BJ (cell line): ENCODE measurements at regions not wholly inside any gene's neighbourhood (a gene's known extent, or its start where the extent isn't known, plus 50 kb on each side); places are given as distances from the start of the nearest gene placed in this dataset.

Experiments used
- CTCF ChIA-PET: fragments of 350-600 bp; formaldehyde crosslinking; extraction: SDS; loops from one replicate; lab custom pipeline; 2021; ENCODE audit warnings: antibody characterized with exemption, inconsistent platforms; lab: Yijun Ruan, JAX
- POLR2A ChIA-PET: fragments of 300-600 bp; sonication (Branson Sonifier 250); formaldehyde crosslinking; extraction: SDS; loops from one replicate; lab custom pipeline; 2021; ENCODE audit warnings: antibody characterized with exemption; lab: Charles Lee
- DNase-seq: peaks from one replicate; pipeline ENCODE4 v3.0.0-alpha.2; 2011; ENCODE audit warnings: low read depth
- H3K27me3 ChIP-seq: 2 replicates; pipeline ENCODE4 v1.6.0; 2011; ENCODE audit warnings: low read length; ENCODE audit not compliant: control insufficient read depth, insufficient read depth
- H3K36me3 ChIP-seq: 2 replicates; pipeline ENCODE4 v1.5.1; 2011; ENCODE audit warnings: low read length; ENCODE audit not compliant: control insufficient read depth, insufficient read depth
- H3K4me3 ChIP-seq: 2 replicates; pipeline ENCODE4 v1.5.1; 2011; ENCODE audit warnings: low read depth, mild to moderate bottlenecking, control low read depth, low read length
- TF ChIP-seq, protein P1 (sequence below): IDR thresholded peaks from 2 replicates; pipeline ENCODE4 v1.5.1; 2011; ENCODE audit warnings: low read depth, mild to moderate bottlenecking, control low read depth, inconsistent platforms, low read length, moderate library complexity; ENCODE audit not compliant: insufficient read depth

DNA sequence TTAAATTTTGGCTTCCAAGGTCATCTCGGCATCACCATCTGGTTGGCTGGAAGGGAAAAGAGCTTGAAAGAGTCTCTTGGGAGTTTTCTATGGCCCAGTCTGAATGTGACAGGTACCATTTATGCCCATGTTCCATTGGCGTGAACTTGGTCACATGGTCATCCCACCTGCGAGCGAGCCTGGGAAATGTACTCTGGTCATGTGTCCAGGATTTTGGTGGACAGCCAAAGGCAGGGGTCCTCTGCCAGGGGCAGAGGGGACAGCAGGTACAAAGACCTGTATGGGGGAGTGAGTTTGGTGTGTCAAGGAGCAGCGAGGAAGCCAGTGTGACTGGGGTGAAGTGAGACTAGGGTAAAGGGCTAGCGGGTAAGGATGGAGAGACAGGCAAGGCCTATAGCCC lies 112.6 kb downstream of the CDC5L start:
- CTCF ChIA-PET: interaction anchor here (1.0 to 1.3 kb wide), 2 partner anchors 9 to 25 kb away, joined by 3 to 6 read pairs; no protein-coding TSS in a partner anchor
- Histone ChIP-seq H3K4me3 (no peak overlapping the region), H3K36me3 (no peaks in the 10 kb centered on the region), H3K27me3 (peaks cover 6% of the 10 kb centered on the region)
- TF ChIP-seq, protein P1, sequence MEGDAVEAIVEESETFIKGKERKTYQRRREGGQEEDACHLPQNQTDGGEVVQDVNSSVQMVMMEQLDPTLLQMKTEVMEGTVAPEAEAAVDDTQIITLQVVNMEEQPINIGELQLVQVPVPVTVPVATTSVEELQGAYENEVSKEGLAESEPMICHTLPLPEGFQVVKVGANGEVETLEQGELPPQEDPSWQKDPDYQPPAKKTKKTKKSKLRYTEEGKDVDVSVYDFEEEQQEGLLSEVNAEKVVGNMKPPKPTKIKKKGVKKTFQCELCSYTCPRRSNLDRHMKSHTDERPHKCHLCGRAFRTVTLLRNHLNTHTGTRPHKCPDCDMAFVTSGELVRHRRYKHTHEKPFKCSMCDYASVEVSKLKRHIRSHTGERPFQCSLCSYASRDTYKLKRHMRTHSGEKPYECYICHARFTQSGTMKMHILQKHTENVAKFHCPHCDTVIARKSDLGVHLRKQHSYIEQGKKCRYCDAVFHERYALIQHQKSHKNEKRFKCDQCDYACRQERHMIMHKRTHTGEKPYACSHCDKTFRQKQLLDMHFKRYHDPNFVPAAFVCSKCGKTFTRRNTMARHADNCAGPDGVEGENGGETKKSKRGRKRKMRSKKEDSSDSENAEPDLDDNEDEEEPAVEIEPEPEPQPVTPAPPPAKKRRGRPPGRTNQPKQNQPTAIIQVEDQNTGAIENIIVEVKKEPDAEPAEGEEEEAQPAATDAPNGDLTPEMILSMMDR: no peak
- POLR2A ChIA-PET: no interaction called here
- no peak for DNase-seq

DNA sequence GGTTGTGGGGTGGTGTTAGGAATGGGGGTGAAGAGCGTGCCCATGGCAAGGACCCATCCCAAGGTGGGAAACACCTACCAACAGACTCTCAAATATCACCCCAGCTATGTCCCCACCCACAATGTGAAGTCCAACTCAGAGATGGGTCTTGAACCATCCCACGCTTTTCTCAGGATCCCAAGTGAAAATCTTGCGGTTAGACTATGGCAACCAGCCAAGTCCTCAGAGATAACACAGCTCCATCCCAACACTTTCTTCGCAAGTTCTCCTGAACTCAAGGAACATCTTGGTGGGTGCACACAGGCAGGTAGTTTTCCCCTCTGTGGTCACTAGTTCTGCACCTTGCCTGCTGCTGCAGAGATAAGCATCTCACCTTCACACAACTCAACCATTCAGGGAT lies 116.0 kb downstream of the CDC5L start:
- TF ChIP-seq, protein P1: no peak
- Histone ChIP-seq H3K27me3 (peaks cover 12% of the 10 kb centered on the region), H3K4me3 (no peak overlapping the region), H3K36me3 (no peaks in the 10 kb centered on the region)
- ChIA-PET POLR2A (no interaction called here), CTCF (interaction anchor here (1.5 kb wide), 2 partner anchors 9 to 28 kb away, joined by 4 to 5 read pairs; no protein-coding TSS in a partner anchor)
- no peak for DNase-seq

DNA sequence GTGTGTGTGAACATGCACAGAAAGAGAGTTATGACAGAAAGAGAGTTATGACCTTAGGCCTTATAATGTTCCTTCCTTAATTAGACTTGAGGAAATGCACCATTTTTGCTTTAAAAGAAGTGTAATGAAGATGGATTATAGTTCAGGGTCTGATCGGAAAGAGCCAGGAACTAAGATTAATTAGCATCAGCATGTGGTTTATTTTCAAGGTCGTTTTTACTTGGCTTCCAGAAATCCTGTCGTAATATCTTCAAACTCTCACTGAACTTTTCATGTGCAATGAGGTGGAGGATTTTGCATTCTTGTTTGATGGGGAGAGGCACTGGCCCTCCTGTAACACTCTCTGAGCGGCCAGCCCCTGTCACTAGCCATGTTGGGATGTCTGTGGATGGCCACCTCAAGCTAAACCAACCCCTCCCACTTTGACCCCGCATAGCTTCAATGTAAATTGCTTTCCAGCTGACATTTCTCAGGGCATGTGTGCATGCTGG lies 116.8 kb downstream of the CDC5L start:
- no peak for DNase-seq
- H3K36me3 ChIP-seq: no peaks in the 10 kb centered on the region
- CTCF ChIA-PET: no interaction called here

DNA sequence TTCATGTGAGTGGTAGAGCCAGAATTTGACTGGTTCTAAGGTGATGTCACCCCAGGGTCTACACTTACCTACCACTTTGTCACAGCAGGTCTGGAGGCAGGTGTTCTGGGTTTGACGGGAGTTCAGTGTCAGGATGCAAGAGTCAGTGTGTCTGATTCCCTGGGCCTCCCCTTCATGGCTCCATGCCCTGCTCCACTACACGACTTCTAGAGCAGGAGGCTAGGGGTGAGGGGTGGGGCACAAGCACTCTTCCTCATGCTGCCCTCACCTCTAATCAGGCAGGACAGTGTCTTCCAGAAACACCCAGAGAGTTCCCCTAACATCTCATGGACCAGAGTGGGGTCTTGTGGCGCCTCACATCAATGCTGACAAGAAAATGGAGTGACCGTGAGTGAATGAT lies 118.2 kb downstream of the CDC5L start:
- DNase-seq: no peak
- no peaks in the 10 kb centered on the region for H3K36me3 ChIP-seq
- POLR2A ChIA-PET: no interaction called here
- CTCF ChIA-PET: no interaction called here
- H3K4me3 ChIP-seq: no peak overlapping the region
- H3K27me3 ChIP-seq: peaks cover 12% of the 10 kb centered on the region
- TF ChIP-seq, protein P1: no peak

More for the DNA sequence above, 116.8 kb downstream of the CDC5L start:
- H3K27me3 ChIP-seq: peaks cover 10% of the 10 kb centered on the region
- POLR2A ChIA-PET: no interaction called here
- no peak overlapping the region for H3K4me3 ChIP-seq
- TF ChIP-seq, protein P1: no peak

DNA sequence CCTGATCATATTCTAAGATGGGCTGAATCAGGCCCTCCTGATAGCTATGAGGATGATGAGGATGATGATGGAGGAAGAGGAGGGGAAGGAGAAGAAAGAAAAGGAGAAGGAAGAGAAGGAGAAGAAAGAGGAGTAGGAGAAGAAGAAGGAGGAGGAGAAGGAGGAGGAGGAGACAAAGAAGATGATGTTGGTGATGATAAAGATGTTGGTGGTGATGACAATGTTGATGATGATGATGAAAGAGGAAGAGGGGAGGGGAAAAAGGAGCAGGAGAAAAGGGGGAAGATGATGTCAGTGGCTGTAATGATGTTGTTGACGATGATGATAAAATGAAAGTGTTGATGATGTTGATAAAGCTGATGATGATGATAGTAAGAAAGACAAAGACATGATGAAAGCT lies 119.5 kb downstream of the CDC5L start:
- POLR2A ChIA-PET: no interaction called here
- CTCF ChIA-PET: interaction anchor here (0.6 kb wide), 2 partner anchors 1571 to 1952 kb away, joined by 3 to 4 read pairs; no protein-coding TSS in a partner anchor
- H3K27me3 ChIP-seq: peaks cover 11% of the 10 kb centered on the region
- H3K4me3 ChIP-seq: no peak overlapping the region
- H3K36me3 ChIP-seq: no peaks in the 10 kb centered on the region
- TF ChIP-seq, protein P1: no peak
- DNase-seq: no peak
